Activated CD4-positive, alpha-beta memory T cell treated with anti-CD3 and anti-CD28 coated beads, Interleukin-2, amount 10 ng/mL, durations not matched to agents 7 days and 5 days (primary cell): ENCODE measurements at regions not wholly inside any gene's neighbourhood (a gene's known extent, or its start where the extent isn't known, plus 50 kb on each side); places are given as distances from the start of the nearest gene placed in this dataset.
"Not testable (repeated sequence)": the region's sequence is repeated elsewhere in the genome, so short reads cannot be mapped to it uniquely, and the experiment has no call there.

Experiments
- CTCF ChIA-PET: fragments of 350-600 bp; sonication (Branson Sonifier 250); formaldehyde crosslinking; loops from one replicate; lab custom pipeline; 2021; ENCODE audit warnings: antibody characterized with exemption, inconsistent platforms; lab: Charles Lee
- POLR2A ChIA-PET: fragments of 350-600 bp; sonication (Branson Sonifier 250); formaldehyde crosslinking; loops from one replicate; lab custom pipeline; 2021; ENCODE audit warnings: antibody characterized with exemption; lab: Charles Lee
- DNase-seq: peaks from one replicate; pipeline ENCODE4 v3.0.0-alpha.2; 2020
- H3K27ac Mint-ChIP-seq: one replicate; pipeline ENCODE4 v1.8.0; 2021; ENCODE audit warnings: mild to moderate bottlenecking, mixed read lengths
- H3K27me3 Mint-ChIP-seq: one replicate; pipeline ENCODE4 v1.8.0; 2021; ENCODE audit warnings: mixed read lengths
- H3K36me3 Mint-ChIP-seq: one replicate; pipeline ENCODE4 v1.8.0; 2021; ENCODE audit warnings: low read depth, mixed read lengths
- H3K4me1 Mint-ChIP-seq: one replicate; pipeline ENCODE4 v1.8.0; 2021; ENCODE audit warnings: mixed read lengths
- H3K4me3 Mint-ChIP-seq: one replicate; pipeline ENCODE4 v1.8.0; 2021; ENCODE audit warnings: mild to moderate bottlenecking, mixed read lengths
- H3K9me3 Mint-ChIP-seq: one replicate; pipeline ENCODE4 v1.8.0; 2021; ENCODE audit warnings: mixed read lengths

DNA sequence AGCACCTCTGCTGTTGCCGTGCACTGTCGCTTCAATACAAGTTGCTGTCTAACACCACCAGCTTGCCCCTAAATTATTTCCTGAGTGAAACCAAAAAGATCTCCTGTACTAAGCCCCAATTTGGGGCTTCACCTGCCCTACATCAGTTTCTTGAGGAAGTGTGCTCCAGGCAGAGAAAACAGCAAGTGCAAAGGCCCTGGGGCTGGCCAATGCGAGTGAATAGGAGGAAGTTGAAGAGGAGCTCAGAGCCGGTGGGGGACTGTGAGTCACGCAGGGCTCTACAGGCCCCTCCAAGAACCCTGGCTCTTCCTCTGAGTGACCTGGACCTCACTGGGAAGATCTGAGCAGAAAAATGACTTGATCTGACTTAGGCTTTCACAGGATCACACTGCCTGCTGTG lies 117.2 kb downstream of the IPO8 start:
- Mint-ChIP-seq H3K4me3 (no peak overlapping the region), H3K36me3 (no peaks in the 10 kb centered on the region), H3K9me3 (no peaks in the 10 kb centered on the region), H3K27me3 (no peaks in the 10 kb centered on the region), H3K4me1 (no peaks in the 10 kb centered on the region), H3K27ac (no peak overlapping the region)
- CTCF ChIA-PET: no interaction called here
- POLR2A ChIA-PET: no interaction called here
- no peak for DNase-seq

DNA sequence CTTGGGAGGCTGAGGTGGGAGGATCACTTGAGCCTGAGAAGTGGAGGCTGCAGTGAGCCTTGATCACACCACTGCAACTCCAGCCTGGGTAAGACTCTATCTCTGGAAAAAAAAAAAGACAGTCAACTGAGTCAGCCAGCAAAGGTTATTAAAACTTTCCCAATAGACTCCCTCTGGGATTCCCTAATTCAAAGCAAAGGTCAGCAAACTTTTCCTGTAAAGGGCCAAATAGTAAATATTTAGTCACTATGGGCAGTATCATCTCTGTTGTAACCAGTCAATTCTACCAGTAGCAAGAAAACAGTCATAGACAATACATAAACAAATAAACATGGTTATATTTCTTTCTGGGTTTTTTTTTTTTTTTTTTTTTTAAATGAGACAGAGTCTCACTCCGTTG lies 122.5 kb downstream of the IPO8 start:
- DNase-seq: no peak
- CTCF ChIA-PET: no interaction called here
- Mint-ChIP-seq H3K4me3 (no peak overlapping the region), H3K27ac (no peak overlapping the region), H3K4me1 (no peaks in the 10 kb centered on the region), H3K36me3 (no peaks in the 10 kb centered on the region), H3K27me3 (no peaks in the 10 kb centered on the region), H3K9me3 (no peaks in the 10 kb centered on the region)
- POLR2A ChIA-PET: no interaction called here

DNA sequence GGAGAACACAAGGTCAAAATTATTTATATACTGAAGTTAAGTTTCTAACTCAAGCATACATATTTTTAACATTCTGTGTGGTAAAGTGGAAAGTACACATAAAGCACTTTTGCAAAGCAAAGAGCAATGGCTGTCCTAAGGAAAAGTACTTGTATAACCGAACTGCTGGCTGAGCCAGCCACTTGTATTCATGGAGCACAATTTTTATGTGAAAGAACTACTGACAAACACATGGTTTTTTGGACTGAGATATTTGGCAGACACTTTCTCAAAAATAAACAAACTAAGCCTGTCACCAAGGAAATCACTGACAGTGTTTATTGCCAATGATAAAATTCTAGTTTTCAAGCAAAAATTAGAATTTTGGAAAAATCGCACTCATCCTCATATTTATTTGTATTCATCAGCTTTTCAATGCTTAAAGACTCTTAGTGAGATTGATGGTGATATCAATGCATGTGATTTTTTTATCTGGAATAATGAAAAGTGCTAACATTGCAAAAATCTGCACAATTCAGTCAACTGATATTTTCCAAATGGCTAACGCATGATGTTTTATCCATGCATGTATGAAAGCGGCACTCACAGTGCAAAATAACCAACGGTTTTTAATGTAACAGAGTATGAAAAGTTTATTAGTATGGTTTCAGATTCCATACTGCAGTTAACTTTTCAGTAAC lies 125.3 kb downstream of the IPO8 start:
- no peak for DNase-seq
- Mint-ChIP-seq H3K27ac (no peak overlapping the region), H3K9me3 (no peaks in the 10 kb centered on the region), H3K36me3 (no peaks in the 10 kb centered on the region), H3K4me3 (no peak overlapping the region), H3K27me3 (no peaks in the 10 kb centered on the region), H3K4me1 (no peaks in the 10 kb centered on the region)
- ChIA-PET POLR2A (no interaction called here), CTCF (no interaction called here)

DNA sequence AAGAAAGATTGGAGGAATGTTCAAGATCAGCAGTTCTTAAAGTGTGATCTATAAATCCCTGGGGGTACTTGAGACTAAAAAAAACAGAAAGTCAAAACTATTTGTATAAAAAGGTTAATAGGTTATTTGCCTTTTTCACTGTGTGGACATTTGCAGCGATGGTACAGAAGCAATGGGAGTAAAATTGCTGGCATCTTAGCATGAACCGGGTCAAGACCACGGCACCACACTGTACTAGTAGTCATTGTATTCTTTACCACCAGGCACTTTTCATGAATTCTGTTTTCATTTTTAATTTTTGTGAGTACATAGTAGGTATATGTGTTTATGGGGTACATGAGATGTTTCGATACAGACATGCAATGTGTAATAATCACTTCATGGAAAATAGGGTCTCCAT lies 126.2 kb downstream of the IPO8 start:
- ChIA-PET POLR2A (no interaction called here), CTCF (no interaction called here)
- no peaks in the 10 kb centered on the region for H3K36me3 Mint-ChIP-seq
- H3K27me3 Mint-ChIP-seq: no peaks in the 10 kb centered on the region
- no peak for DNase-seq
- no peaks in the 10 kb centered on the region for H3K9me3 Mint-ChIP-seq
- no peaks in the 10 kb centered on the region for H3K4me1 Mint-ChIP-seq
- no peak overlapping the region for H3K27ac Mint-ChIP-seq
- H3K4me3 Mint-ChIP-seq: no peak overlapping the region

DNA sequence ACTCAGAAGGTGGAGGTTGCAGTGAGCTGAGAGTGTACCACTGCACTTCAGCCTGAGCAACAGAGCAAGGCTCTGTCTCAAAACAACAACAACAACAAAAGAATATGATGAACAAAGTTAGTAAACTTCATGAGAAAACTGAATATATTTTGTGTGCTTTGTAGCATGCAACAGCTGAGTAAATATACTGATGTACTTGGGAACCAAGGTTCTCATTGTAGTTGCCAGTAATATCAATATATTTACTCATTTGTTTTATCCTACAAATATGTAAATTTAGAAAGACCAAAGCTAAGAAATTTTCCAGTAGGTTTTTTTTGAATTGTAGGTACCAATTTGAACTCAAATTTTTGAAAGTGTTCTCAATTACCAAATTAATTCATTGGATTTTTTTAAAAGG lies 127.2 kb downstream of the IPO8 start:
- H3K27ac Mint-ChIP-seq: no peak overlapping the region
- H3K4me1 Mint-ChIP-seq: no peaks in the 10 kb centered on the region

DNA sequence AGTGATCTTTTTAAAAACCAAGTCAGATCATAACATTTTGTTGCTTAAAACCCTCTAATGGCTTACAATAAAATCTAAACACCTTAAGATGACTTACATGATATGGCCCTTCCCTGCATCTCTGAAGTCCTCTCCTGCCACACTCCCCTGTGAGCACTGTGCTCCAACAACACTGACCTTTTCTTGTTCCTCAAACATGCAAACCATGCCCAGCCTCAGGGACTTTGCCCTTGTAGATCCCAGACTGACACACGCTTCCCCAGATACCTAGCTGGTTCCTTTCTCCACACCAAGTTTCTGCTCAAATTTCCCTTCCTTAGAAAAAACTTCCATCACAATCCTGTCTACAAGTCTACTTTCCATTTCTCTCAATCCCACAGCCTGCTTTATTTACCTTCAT lies 128.6 kb downstream of the IPO8 start:
- H3K27me3 Mint-ChIP-seq: no peaks in the 10 kb centered on the region
- H3K27ac Mint-ChIP-seq: no peak overlapping the region
- POLR2A ChIA-PET: no interaction called here
- no peaks in the 10 kb centered on the region for H3K9me3 Mint-ChIP-seq
- DNase-seq: no peak
- H3K4me3 Mint-ChIP-seq: no peak overlapping the region
- H3K4me1 Mint-ChIP-seq: no peaks in the 10 kb centered on the region
- CTCF ChIA-PET: no interaction called here
- no peaks in the 10 kb centered on the region for H3K36me3 Mint-ChIP-seq

More for the DNA sequence above, 127.2 kb downstream of the IPO8 start:
- Mint-ChIP-seq H3K36me3 (no peaks in the 10 kb centered on the region), H3K4me3 (no peak overlapping the region), H3K9me3 (no peaks in the 10 kb centered on the region), H3K27me3 (no peaks in the 10 kb centered on the region)
- DNase-seq: no peak
- POLR2A ChIA-PET: no interaction called here
- CTCF ChIA-PET: no interaction called here

DNA sequence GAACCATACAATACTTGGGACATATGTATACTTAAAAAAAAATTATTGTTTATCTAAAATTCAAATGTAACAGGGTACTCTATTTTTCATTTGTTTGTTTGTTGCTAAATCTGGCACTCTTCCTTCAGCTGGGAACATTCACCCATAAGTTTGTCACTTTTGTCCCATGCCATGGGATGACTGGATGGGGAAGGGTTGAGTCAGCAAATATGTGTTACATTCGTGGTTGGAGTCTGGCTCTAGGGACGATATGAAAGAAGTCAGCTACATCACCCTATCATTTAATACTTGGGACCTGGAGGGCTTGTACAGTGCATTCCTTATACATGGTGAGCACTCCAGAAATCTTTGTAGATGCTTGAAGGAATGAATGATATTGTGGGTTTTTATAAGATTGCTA lies 131.3 kb downstream of the IPO8 start:
- no peak for DNase-seq
- H3K36me3 Mint-ChIP-seq: no peaks in the 10 kb centered on the region
- H3K9me3 Mint-ChIP-seq: peaks cover 3% of the 10 kb centered on the region
- CTCF ChIA-PET: no interaction called here
- H3K4me3 Mint-ChIP-seq: no peak overlapping the region
- no peak overlapping the region for H3K27ac Mint-ChIP-seq
- H3K4me1 Mint-ChIP-seq: no peaks in the 10 kb centered on the region
- POLR2A ChIA-PET: no interaction called here
- no peaks in the 10 kb centered on the region for H3K27me3 Mint-ChIP-seq

DNA sequence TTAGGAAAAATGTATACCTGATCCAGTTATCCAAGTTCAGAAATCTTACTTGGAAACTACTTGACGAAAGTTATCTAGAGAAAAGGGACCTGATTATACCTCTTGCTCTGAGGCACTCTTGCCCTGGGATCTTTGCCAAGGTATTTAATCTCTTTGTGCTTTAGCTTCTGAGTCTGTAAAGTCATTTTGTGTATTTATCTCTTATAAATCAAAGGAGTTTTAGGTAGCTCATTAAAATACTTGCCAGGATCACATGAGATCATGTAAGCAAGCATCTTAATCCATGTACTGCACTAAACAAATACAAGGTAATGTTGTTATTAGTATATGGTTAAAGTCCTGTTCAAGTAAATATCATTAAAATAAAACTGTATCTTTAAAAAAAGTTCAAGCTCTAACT lies 147.5 kb downstream of the IPO8 start:
- no peak for DNase-seq
- Mint-ChIP-seq H3K36me3 (no peaks in the 10 kb centered on the region), H3K9me3 (peaks cover 7% of the 10 kb centered on the region), H3K4me3 (no peak overlapping the region), H3K27me3 (no peaks in the 10 kb centered on the region), H3K27ac (no peak overlapping the region), H3K4me1 (no peaks in the 10 kb centered on the region)
- ChIA-PET CTCF (no interaction called here), POLR2A (interaction anchor here (0.6 kb wide), 1 partner anchor 167 kb away, joined by 3 read pairs; no protein-coding TSS in a partner anchor)

DNA sequence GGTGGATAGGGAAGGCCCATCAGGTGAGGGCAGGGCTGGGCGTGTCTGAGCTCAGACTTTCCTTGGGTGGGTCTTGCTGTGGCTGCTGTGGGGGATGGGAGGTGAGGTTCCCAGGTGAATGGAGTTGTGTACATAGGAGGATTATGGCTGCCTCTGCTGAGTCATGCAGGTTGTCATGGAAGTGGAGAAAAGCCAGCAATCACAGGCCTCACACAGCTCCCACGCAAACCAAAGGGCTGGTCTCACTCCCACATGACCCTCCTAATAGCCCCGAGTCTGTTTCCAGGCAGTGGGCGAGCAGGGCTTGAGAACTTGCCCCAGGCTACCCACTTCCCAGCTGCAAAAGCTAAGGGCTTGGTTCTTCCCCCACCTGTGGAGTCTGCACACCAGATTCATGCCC lies 149.5 kb downstream of the IPO8 start:
- DNase-seq: no peak
- CTCF ChIA-PET: interaction anchor here (0.8 kb wide), 1 partner anchor 252 kb away, joined by 3 read pairs; no protein-coding TSS in a partner anchor
- no peaks in the 10 kb centered on the region for H3K27me3 Mint-ChIP-seq
- POLR2A ChIA-PET: no interaction called here
- peaks cover 10% of the 10 kb centered on the region for H3K9me3 Mint-ChIP-seq
- no peaks in the 10 kb centered on the region for H3K4me1 Mint-ChIP-seq
- H3K36me3 Mint-ChIP-seq: no peaks in the 10 kb centered on the region
- no peak overlapping the region for H3K4me3 Mint-ChIP-seq
- H3K27ac Mint-ChIP-seq: no peak overlapping the region

DNA sequence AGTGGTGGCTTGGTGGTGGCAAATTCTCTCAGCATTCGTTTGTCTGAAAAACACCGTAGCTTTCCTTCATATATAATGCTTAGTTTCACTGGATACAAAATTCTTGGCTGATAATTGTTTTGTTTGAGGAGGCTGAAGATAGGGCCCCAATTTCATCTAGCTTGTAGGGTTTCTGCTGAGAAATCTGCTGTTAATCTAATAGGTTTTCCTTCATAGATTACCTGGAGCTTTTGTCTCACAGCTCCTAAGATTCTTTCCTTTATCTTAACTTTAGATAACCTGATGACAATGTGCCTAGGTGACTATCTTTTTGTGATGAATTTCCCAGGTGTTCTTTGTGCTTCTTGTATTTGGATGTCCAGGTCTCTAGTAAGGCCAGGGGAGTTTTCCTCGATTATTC lies 151.0 kb downstream of the IPO8 start:
- CTCF ChIA-PET, H3K27me3 Mint-ChIP-seq, POLR2A ChIA-PET, H3K36me3 Mint-ChIP-seq, H3K4me3 Mint-ChIP-seq, H3K27ac Mint-ChIP-seq, H3K4me1 Mint-ChIP-seq, DNase-seq: not testable (repeated sequence)
- H3K9me3 Mint-ChIP-seq: peaks cover 12% of the 10 kb centered on the region

DNA sequence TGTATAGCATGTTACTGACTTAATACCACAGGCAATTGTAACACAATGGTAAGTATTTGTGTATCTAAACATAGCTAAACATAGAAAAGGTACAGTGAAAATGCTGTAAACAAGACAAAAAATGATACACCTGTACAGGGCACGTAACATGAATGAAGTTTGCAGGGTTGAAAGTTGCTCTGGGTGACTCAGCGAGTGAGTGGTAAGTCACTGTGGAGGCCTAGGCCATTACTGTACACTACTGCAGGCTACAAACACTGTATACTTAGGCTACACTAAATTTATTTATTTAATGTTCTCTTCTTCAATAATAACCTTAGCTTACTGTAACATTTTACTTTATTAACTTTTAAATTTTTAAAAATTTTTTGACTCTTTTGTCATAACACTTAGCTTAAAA lies 158.4 kb downstream of the IPO8 start:
- H3K27me3 Mint-ChIP-seq: no peaks in the 10 kb centered on the region
- no peaks in the 10 kb centered on the region for H3K4me1 Mint-ChIP-seq
- no peak overlapping the region for H3K27ac Mint-ChIP-seq
- ChIA-PET CTCF (no interaction called here), POLR2A (no interaction called here)
- H3K4me3 Mint-ChIP-seq: no peak overlapping the region
- no peaks in the 10 kb centered on the region for H3K36me3 Mint-ChIP-seq
- peaks cover 8% of the 10 kb centered on the region for H3K9me3 Mint-ChIP-seq
- no peak for DNase-seq

DNA sequence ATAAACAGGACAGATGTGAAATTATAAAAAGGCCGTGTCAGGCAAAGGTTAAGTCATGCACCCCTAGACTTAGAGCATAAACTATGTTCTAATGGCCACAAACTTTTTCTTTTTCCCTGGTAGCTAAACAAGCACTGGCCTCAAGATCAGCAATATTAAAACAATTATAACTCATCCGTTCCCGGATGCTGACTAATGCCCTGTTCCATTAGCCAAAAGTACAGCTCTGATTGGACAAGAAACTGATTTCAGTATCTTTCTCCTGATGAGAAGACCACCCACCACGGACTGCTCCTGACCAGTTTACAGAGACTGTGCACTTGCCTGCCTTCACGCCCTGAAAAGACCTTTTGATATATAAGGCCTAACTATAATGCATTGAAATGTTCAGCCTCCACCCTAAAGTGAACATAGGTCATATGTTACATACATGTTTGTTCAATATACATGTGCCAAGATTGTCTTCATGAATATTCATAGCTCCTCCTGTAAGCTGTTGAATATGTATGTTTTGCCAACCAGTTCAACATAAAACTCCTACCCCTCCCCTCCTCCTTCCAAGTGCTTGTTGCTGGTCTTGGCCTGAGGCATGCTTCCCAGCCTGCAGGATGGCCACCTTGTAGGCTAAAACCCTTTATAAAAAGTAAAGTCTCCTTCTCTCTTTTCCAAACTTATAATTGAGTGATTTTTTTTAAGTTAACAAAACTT lies 162.0 kb downstream of the IPO8 start:
- ChIA-PET POLR2A (no interaction called here), CTCF (no interaction called here)
- Mint-ChIP-seq H3K36me3 (no peaks in the 10 kb centered on the region), H3K4me3 (no peak overlapping the region), H3K27ac (no peak overlapping the region), H3K4me1 (no peaks in the 10 kb centered on the region), H3K27me3 (no peaks in the 10 kb centered on the region), H3K9me3 (no peaks in the 10 kb centered on the region)
- no peak for DNase-seq

DNA sequence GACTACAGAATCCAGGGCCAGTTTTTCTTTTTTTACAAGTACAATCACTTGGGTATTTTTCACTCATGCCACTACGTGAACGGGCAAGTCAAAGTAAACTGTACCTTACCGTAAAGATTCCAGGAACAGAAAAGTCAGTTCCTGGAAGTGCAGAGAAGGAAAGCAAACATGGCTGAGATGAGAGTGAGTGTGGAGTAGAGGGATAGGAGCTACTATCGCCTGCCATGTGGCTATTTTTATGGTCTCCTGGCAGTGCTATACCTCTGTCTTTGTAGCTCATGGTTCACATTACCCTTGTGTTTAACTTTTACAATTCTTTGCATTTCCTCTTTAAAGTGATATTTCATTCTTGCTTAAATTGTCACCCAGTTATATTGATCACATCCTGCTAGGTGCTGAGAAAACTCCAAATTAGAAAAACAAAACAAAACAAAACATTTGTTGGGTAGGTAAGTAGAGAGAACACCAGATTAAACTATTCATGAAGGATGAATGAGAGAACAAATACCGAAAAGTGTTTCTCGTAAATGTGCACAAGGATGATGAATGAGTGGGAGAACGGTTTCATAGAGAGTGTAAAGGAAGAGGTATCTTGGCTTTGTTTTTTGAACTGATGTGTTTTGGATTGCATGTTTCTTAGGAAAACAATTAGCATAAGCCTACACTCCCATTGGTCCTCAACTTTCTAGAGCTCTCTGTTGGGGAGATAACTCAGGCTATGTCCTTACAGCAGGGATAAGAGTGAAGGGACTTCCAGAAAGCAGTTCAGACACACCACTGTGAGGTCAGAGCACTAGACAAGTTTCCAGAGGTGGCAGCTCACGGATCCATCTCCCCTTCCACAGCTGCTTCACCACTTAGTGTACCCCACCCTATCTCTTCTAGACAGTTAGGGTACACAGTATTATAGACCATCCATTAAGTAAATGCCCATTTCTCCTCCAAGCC lies 163.7 kb downstream of the IPO8 start:
- DNase-seq: no peak
- Mint-ChIP-seq H3K4me1 (no peaks in the 10 kb centered on the region), H3K27me3 (no peaks in the 10 kb centered on the region), H3K27ac (no peak overlapping the region), H3K4me3 (no peak overlapping the region), H3K36me3 (no peaks in the 10 kb centered on the region), H3K9me3 (no peaks in the 10 kb centered on the region)
- ChIA-PET CTCF (interaction anchor here (1.1 kb wide), 1 partner anchor 313 kb away, joined by 3 read pairs; no protein-coding TSS in a partner anchor), POLR2A (no interaction called here)
